ENCODE measurements at regions not wholly inside any gene's neighbourhood (a gene's known extent, or its start where the extent isn't known, plus 50 kb on each side); places are given as distances from the start of the nearest gene placed in this dataset.
"Not testable (repeated sequence)": the region's sequence is repeated elsewhere in the genome, so short reads cannot be mapped to it uniquely, and the experiment has no call there.

- no peak for DNase-seq (ENCODE audit: extremely low read depth, low read depth, low spot score)
Observed at GRCh38 chr22:23501261-23501619, 78.8 kb downstream of the IGLL1 start.

- no peak for DNase-seq (ENCODE audit: extremely low read depth, low read depth, low spot score)
Observed at GRCh38 chr22:23500508-23501260, 79.4 kb downstream of the IGLL1 start.

- no peak for DNase-seq (ENCODE audit: extremely low read depth, low read depth, low spot score)
Observed at GRCh38 chr22:23499845-23500500, 80.1 kb downstream of the IGLL1 start.

- DNase-seq (ENCODE audit: extremely low read depth, low read depth, low spot score) = no peak
Observed at GRCh38 chr22:23498811-23499798, 81.0 kb downstream of the IGLL1 start.

- not testable (repeated sequence) for DNase-seq (ENCODE audit: extremely low read depth, low read depth, low spot score)
Observed at GRCh38 chr22:23497889-23498288, 82.2 kb downstream of the IGLL1 start.

- no peak for DNase-seq (ENCODE audit: extremely low read depth, low read depth, low spot score)
Observed at GRCh38 chr22:23497016-23497885, 82.8 kb downstream of the IGLL1 start.

- DNase-seq (ENCODE audit: extremely low read depth, low read depth, low spot score) = no peak
Observed at GRCh38 chr22:23496445-23496833, 83.7 kb downstream of the IGLL1 start.

GRCh38 chr22:23495614-23496444 is 84.3 kb downstream of the IGLL1 start:
- no peak for DNase-seq (ENCODE audit: extremely low read depth, low read depth, low spot score)

GRCh38 chr22:23494930-23495266 is 85.2 kb downstream of the IGLL1 start:
- DNase-seq (ENCODE audit: extremely low read depth, low read depth, low spot score) = no peak

- DNase-seq (ENCODE audit: extremely low read depth, low read depth, low spot score) = no peak
Observed at GRCh38 chr22:23485490-23485889, 94.6 kb downstream of the IGLL1 start.

- DNase-seq (ENCODE audit: extremely low read depth, low read depth, low spot score) = no peak
Observed at GRCh38 chr22:23484651-23485050, 95.4 kb downstream of the IGLL1 start.

- no peak for DNase-seq (ENCODE audit: extremely low read depth, low read depth, low spot score)
Observed at GRCh38 chr22:23481369-23481768, 98.7 kb downstream of the IGLL1 start.

GRCh38 chr22:23478175-23478574 is 101.9 kb downstream of the IGLL1 start:
- no peak for DNase-seq (ENCODE audit: extremely low read depth, low read depth, low spot score)

GRCh38 chr22:23474531-23474930 is 105.6 kb downstream of the IGLL1 start:
- not testable (repeated sequence) for DNase-seq (ENCODE audit: extremely low read depth, low read depth, low spot score)

GRCh38 chr22:23473901-23474300 is 106.2 kb downstream of the IGLL1 start:
- DNase-seq (ENCODE audit: extremely low read depth, low read depth, low spot score) = no peak

GRCh38 chr22:23472376-23472775 is 107.7 kb downstream of the IGLL1 start:
- DNase-seq (ENCODE audit: extremely low read depth, low read depth, low spot score) = not testable (repeated sequence)

- DNase-seq (ENCODE audit: extremely low read depth, low read depth, low spot score) = no peak
Observed at GRCh38 chr22:23471698-23472097, 108.4 kb downstream of the IGLL1 start.

GRCh38 chr22:23470811-23471389 is 109.2 kb downstream of the IGLL1 start:
- DNase-seq (ENCODE audit: extremely low read depth, low read depth, low spot score) = no peak

GRCh38 chr22:23467721-23468294 is 112.3 kb downstream of the IGLL1 start:
- no peak for DNase-seq (ENCODE audit: extremely low read depth, low read depth, low spot score)

All from glomerular endothelial cell (primary cell).